Transverse colon (tissue), 4 donors: ENCODE measurements at regions not wholly inside any gene's neighbourhood (a gene's known extent, or its start where the extent isn't known, plus 50 kb on each side); places are given as distances from the start of the nearest gene placed in this dataset.
"Not testable (repeated sequence)": the region's sequence is repeated elsewhere in the genome, so short reads cannot be mapped to it uniquely, and the experiment has no call there.

Source experiments
- DNase-seq: peaks from one replicate; pipeline ENCODE4 v3.0.0-alpha.2; 2019
- H3K27ac ChIP-seq, 4 donors: fragments of 200-600 bp; sonication (generic); 2 replicates each; pipeline ENCODE4 v1.5.1; 2016 to 2018; ENCODE audit warnings: inconsistent platforms in 4 of 4
- H3K27me3 ChIP-seq: fragments of 200-600 bp; sonication (generic); 2 replicates; pipeline ENCODE4 v1.5.1; 2017; ENCODE audit warnings: inconsistent platforms
- H3K36me3 ChIP-seq, 4 donors: fragments of 200-600 bp; sonication (generic); 2 replicates each; pipeline ENCODE4 v1.5.1; 2017 to 2019; ENCODE audit warnings: inconsistent platforms in 4 of 4
- H3K4me1 ChIP-seq, 4 donors: fragments of 200-600 bp; sonication (generic); 2 replicates each; pipeline ENCODE4 v1.5.1; 2017 to 2020; ENCODE audit warnings: inconsistent platforms in 4 of 4
- H3K4me3 ChIP-seq, 4 donors: fragments of 200-600 bp; sonication (generic); 1 replicate in 1 of 4; 2 replicates in 3 of 4; pipeline versions ENCODE4 v1.5.1 to v1.6.1; 2017 to 2019; ENCODE audit warnings: inconsistent platforms in 4 of 4
- H3K9me3 ChIP-seq, 2 donors: fragments of 200-600 bp; sonication (generic); 2 replicates each; pipeline ENCODE4 v1.5.1; 2017 to 2019; ENCODE audit warnings: inconsistent platforms in 2 of 2
- CTCF ChIP-seq, 5 experiments: fragments of 200-600 bp in 3 of 5; fragments of 450-650 bp in 2 of 5; sonication (generic) in 3 of 5; IDR thresholded peaks; 1 replicate in 2 of 5; 2 replicates in 3 of 5; pipeline ENCODE4 v1.5.1; 2016 to 2017; ENCODE audit warnings: antibody characterized with exemption in 5 of 5, inconsistent platforms in 3 of 5, mild to moderate bottlenecking in 2 of 5, moderate library complexity in 1 of 5
- EP300 ChIP-seq: sonication (generic); formaldehyde crosslinking; IDR thresholded peaks from one replicate; pipeline ENCODE4 v1.6.1; 2017; ENCODE audit warnings: antibody characterized with exemption, low read depth
- POLR2A ChIP-seq: fragments of 450-650 bp; IDR thresholded peaks from one replicate; pipeline ENCODE4 v1.6.1; 2016; ENCODE audit warnings: antibody characterized with exemption, mild to moderate bottlenecking, moderate library complexity
- POLR2AphosphoS5 ChIP-seq, 3 donors: sonication (generic); formaldehyde crosslinking; IDR thresholded peaks; one replicate each; pipeline ENCODE4 v1.6.1; 2016; ENCODE audit warnings: antibody characterized with exemption in 3 of 3
- WGBS, 2 donors: methylation state at CpG; one replicate each; pipeline ENCODE4 v1.1.5; 2018; ENCODE audit warnings: low coverage in 1 of 2; 5-methylcytosine and 5-hydroxymethylcytosine counted together
- in situ Hi-C, 4 donors: fragments of 200-750 bp; cut with MboI; loops; one replicate each; pipeline versions ENCODE4 v1.15.0 to v1.15.1; 2017; ENCODE audit warnings: low sequenced_read_pairs in 3 of 4, low pct_ligation_motif_present in 1 of 4, low pct_unique_long_range_greater_than_20kb in 1 of 4
- intact Hi-C: fragments of 100-400 bp; cut with DNase I; formaldehyde crosslinking; loops from one replicate; pipeline ENCODE4 v1.15.1; 2023; ENCODE audit warnings: low total_unique reads

- intact Hi-C loops (no loop called here), in situ Hi-C loops (no loop called here)
- no peaks in the 10 kb centered on the region for H3K36me3 ChIP-seq
Observed at GRCh38 chr2:126269911-126270310, 386.0 kb upstream of the GYPC start.

GRCh38 chr2:126270587-126270986 is 385.4 kb upstream of the GYPC start:
- no peaks in the 10 kb centered on the region for H3K36me3 ChIP-seq
- intact Hi-C loops: no loop called here
- H3K4me3 ChIP-seq: no peak overlapping the region
- WGBS, 2 donors: 63 to 71% methylated on average over 2 of the region's 2 CpGs
- no peaks in the 10 kb centered on the region for H3K27me3 ChIP-seq
- H3K4me1 ChIP-seq: no peaks in the 10 kb centered on the region
- no peak overlapping the region for H3K27ac ChIP-seq
- in situ Hi-C loops: no loop called here
- DNase-seq: no peak
- no peaks in the 10 kb centered on the region for H3K9me3 ChIP-seq
- no peak for TF ChIP-seq CTCF (IDR thresholded peaks at IDR 0.05)
- no peak for TF ChIP-seq POLR2A
- TF ChIP-seq EP300: no peak
- TF ChIP-seq POLR2AphosphoS5 (IDR thresholded peaks at IDR 0.05): no peak

More at GRCh38 chr2:126269911-126270310, 386.0 kb upstream of the GYPC start:
- DNase-seq: no peak
- no peak overlapping the region for H3K4me3 ChIP-seq
- WGBS, 2 donors: 93% methylated on average over 3 of the region's 3 CpGs
- H3K27ac ChIP-seq: no peak overlapping the region
- no peaks in the 10 kb centered on the region for H3K9me3 ChIP-seq
- TF ChIP-seq POLR2AphosphoS5 (IDR thresholded peaks at IDR 0.05) (no peak), CTCF (IDR thresholded peaks at IDR 0.05) (no peak), POLR2A (no peak), EP300 (no peak)
- H3K4me1 ChIP-seq: no peaks in the 10 kb centered on the region
- no peaks in the 10 kb centered on the region for H3K27me3 ChIP-seq

- TF ChIP-seq CTCF (IDR thresholded peaks at IDR 0.05) (no peak), POLR2A (no peak)
- WGBS, 2 donors: 73 to 90% methylated on average over 3 of the region's 3 CpGs
- Histone ChIP-seq H3K4me1 (no peaks in the 10 kb centered on the region), H3K36me3 (no peaks in the 10 kb centered on the region), H3K27ac (no peak overlapping the region), H3K4me3 (no peak overlapping the region), H3K27me3 (no peaks in the 10 kb centered on the region), H3K9me3 (no peaks in the 10 kb centered on the region)
- no peak for DNase-seq
- intact Hi-C loops (no loop called here), in situ Hi-C loops (no loop called here)
Observed at GRCh38 chr2:126272401-126272800, 383.6 kb upstream of the GYPC start.

- no peak for TF ChIP-seq EP300
- TF ChIP-seq POLR2A: no peak
- TF ChIP-seq POLR2AphosphoS5 (IDR thresholded peaks at IDR 0.05): no peak
- TF ChIP-seq CTCF (IDR thresholded peaks at IDR 0.05): no peak
- H3K4me1 ChIP-seq: no peaks in the 10 kb centered on the region
- in situ Hi-C loops: no loop called here
- no peaks in the 10 kb centered on the region for H3K9me3 ChIP-seq
- no peak overlapping the region for H3K4me3 ChIP-seq
- H3K27ac ChIP-seq: no peak overlapping the region
- DNase-seq: no peak
- WGBS, 2 donors: 94 to 95% methylated on average over 2 of the region's 2 CpGs
- no peaks in the 10 kb centered on the region for H3K27me3 ChIP-seq
- intact Hi-C loops: no loop called here
- no peaks in the 10 kb centered on the region for H3K36me3 ChIP-seq
Observed at GRCh38 chr2:126275098-126275497, 380.9 kb upstream of the GYPC start.

GRCh38 chr2:126276268-126276667 is 379.7 kb upstream of the GYPC start:
- H3K4me3 ChIP-seq, H3K27ac ChIP-seq, H3K4me1 ChIP-seq, in situ Hi-C loops, H3K36me3 ChIP-seq, H3K9me3 ChIP-seq, DNase-seq, H3K27me3 ChIP-seq, intact Hi-C loops: not testable (repeated sequence)
